CD4-positive, CD25-positive, alpha-beta regulatory T cell (primary cell): ENCODE measurements at regions not wholly inside any gene's neighbourhood (a gene's known extent, or its start where the extent isn't known, plus 50 kb on each side); places are given as distances from the start of the nearest gene placed in this dataset.

Source experiments
- ATAC-seq, 2 donors: fragments of 150-1000 bp; cut with Tn5 transposase; one replicate each; pipeline ENCODE4 v1.10.0; 2021; ENCODE audit warnings: low read depth in 2 of 2, moderate number of reproducible peaks in 2 of 2, moderate library complexity in 1 of 2
- DNase-seq, 3 donors: peaks; one replicate each; pipeline versions ENCODE4 v3.0.0 to v3.0.0-alpha.2; 2012 to 2022; ENCODE audit warnings: mixed read lengths in 1 of 3
- H3K27ac ChIP-seq: one replicate; pipeline ENCODE4 v1.7.0; 2013; ENCODE audit warnings: mild to moderate bottlenecking, low read length; ENCODE audit not compliant: insufficient read depth, poor library complexity, severe bottlenecking
- H3K27me3 ChIP-seq: one replicate; pipeline ENCODE4 v1.7.0; 2013; ENCODE audit warnings: low read length; ENCODE audit not compliant: control insufficient read depth, insufficient read depth
- H3K36me3 ChIP-seq: one replicate; pipeline ENCODE4 v1.7.0; 2013; ENCODE audit warnings: mild to moderate bottlenecking, low read length, moderate library complexity; ENCODE audit not compliant: control insufficient read depth, insufficient read depth
- H3K4me1 ChIP-seq: 2 replicates; pipeline ENCODE4 v1.7.0; 2013; ENCODE audit warnings: mild to moderate bottlenecking, low read length; ENCODE audit not compliant: insufficient read depth, control insufficient read depth, poor library complexity, severe bottlenecking
- H3K4me3 ChIP-seq: one replicate; pipeline ENCODE4 v1.7.0; 2013; ENCODE audit warnings: low read depth, mild to moderate bottlenecking, low read length, moderate library complexity
- H3K9me3 ChIP-seq, 2 experiments: 1 replicate in 1 of 2; 2 replicates in 1 of 2; pipeline ENCODE4 v1.7.0; 2013; ENCODE audit warnings: low read length in 2 of 2, mild to moderate bottlenecking in 1 of 2, moderate library complexity in 1 of 2; ENCODE audit not compliant: control insufficient read depth in 2 of 2
- H3K27ac Mint-ChIP-seq, 3 donors: one replicate each; pipeline ENCODE4 v1.8.0; 2020 to 2022; ENCODE audit warnings: mild to moderate bottlenecking in 3 of 3, mixed read lengths in 3 of 3, moderate library complexity in 2 of 3
- H3K27me3 Mint-ChIP-seq: one replicate; pipeline ENCODE4 v1.8.0; 2022; ENCODE audit warnings: mild to moderate bottlenecking, mixed read lengths
- H3K36me3 Mint-ChIP-seq: one replicate; pipeline ENCODE4 v1.8.0; 2020; ENCODE audit warnings: mixed read lengths
- H3K4me1 Mint-ChIP-seq, 4 donors: one replicate each; pipeline ENCODE4 v1.8.0; 2020 to 2022; ENCODE audit warnings: mixed read lengths in 4 of 4, mild to moderate bottlenecking in 1 of 4
- H3K4me3 Mint-ChIP-seq, 4 donors: one replicate each; pipeline ENCODE4 v1.8.0; 2020 to 2022; ENCODE audit warnings: mild to moderate bottlenecking in 4 of 4, mixed read lengths in 4 of 4, moderate library complexity in 3 of 4
- H3K9me3 Mint-ChIP-seq, 7 donors: one replicate each; pipeline ENCODE4 v1.8.0; 2020 to 2022; ENCODE audit warnings: mixed read lengths in 7 of 7, mild to moderate bottlenecking in 3 of 7, moderate library complexity in 2 of 7

- Histone ChIP-seq H3K9me3 (peaks cover 0 to 10% of the 10 kb centered on the region in 2 experiments), H3K27ac (no peak overlapping the region), H3K36me3 (no peaks in the 10 kb centered on the region), H3K4me1 (no peaks in the 10 kb centered on the region), H3K4me3 (no peak overlapping the region), H3K27me3 (no peaks in the 10 kb centered on the region)
- Mint-ChIP-seq H3K27ac (no peak overlapping the region), H3K4me3 (no peak overlapping the region), H3K36me3 (no peaks in the 10 kb centered on the region), H3K9me3 (peaks cover 0 to 21% (median 2%) of the 10 kb centered on the region in 7 donors), H3K4me1 (no peaks in the 10 kb centered on the region), H3K27me3 (no peaks in the 10 kb centered on the region)
- no peak for DNase-seq
- ATAC-seq: no peak
Observed at GRCh38 chr9:24459953-24460352, 85.7 kb downstream of the IZUMO3 start.

- no peaks in the 10 kb centered on the region for H3K4me1 ChIP-seq
- H3K27me3 ChIP-seq: no peaks in the 10 kb centered on the region
- no peak overlapping the region for H3K4me3 ChIP-seq
- H3K27ac ChIP-seq: no peak overlapping the region
- no peaks in the 10 kb centered on the region for H3K36me3 ChIP-seq
- no peaks in the 10 kb centered on the region for H3K36me3 Mint-ChIP-seq
- peaks cover 0 to 5% of the 10 kb centered on the region in 2 experiments for H3K9me3 ChIP-seq
- H3K27ac Mint-ChIP-seq: no peak overlapping the region
- H3K4me1 Mint-ChIP-seq: no peaks in the 10 kb centered on the region
- ATAC-seq (no peak), DNase-seq (no peak)
- peaks cover 0 to 36% (median 7%) of the 10 kb centered on the region in 7 donors for H3K9me3 Mint-ChIP-seq
- H3K4me3 Mint-ChIP-seq: no peak overlapping the region
- H3K27me3 Mint-ChIP-seq: no peaks in the 10 kb centered on the region
Observed at GRCh38 chr9:24451346-24451745, 94.4 kb downstream of the IZUMO3 start.

GRCh38 chr9:24449976-24450375 lies 95.7 kb downstream of the IZUMO3 start:
- no peak overlapping the region for H3K27ac ChIP-seq
- H3K36me3 ChIP-seq: no peaks in the 10 kb centered on the region
- H3K9me3 ChIP-seq: peaks cover 0 to 12% of the 10 kb centered on the region in 2 experiments
- H3K4me3 ChIP-seq: no peak overlapping the region
- Mint-ChIP-seq H3K4me3 (no peak overlapping the region), H3K9me3 (peaks cover 0 to 40% (median 9%) of the 10 kb centered on the region in 7 donors), H3K27ac (no peak overlapping the region), H3K27me3 (no peaks in the 10 kb centered on the region), H3K4me1 (no peaks in the 10 kb centered on the region), H3K36me3 (no peaks in the 10 kb centered on the region)
- no peak for DNase-seq
- H3K4me1 ChIP-seq: no peaks in the 10 kb centered on the region
- no peak for ATAC-seq
- no peaks in the 10 kb centered on the region for H3K27me3 ChIP-seq

GRCh38 chr9:24439456-24439855 lies 106.2 kb downstream of the IZUMO3 start:
- no peaks in the 10 kb centered on the region for H3K4me1 ChIP-seq
- ATAC-seq: no peak

GRCh38 chr9:24438876-24439275 lies 106.8 kb downstream of the IZUMO3 start:
- Histone ChIP-seq H3K27me3 (no peaks in the 10 kb centered on the region), H3K36me3 (no peaks in the 10 kb centered on the region), H3K9me3 (peaks cover 0 to 2% of the 10 kb centered on the region in 2 experiments), H3K27ac (no peak overlapping the region), H3K4me3 (no peak overlapping the region), H3K4me1 (no peaks in the 10 kb centered on the region)
- H3K4me1 Mint-ChIP-seq: no peaks in the 10 kb centered on the region
- no peak overlapping the region for H3K4me3 Mint-ChIP-seq
- no peak overlapping the region for H3K27ac Mint-ChIP-seq
- no peaks in the 10 kb centered on the region for H3K27me3 Mint-ChIP-seq
- H3K9me3 Mint-ChIP-seq: peaks cover 2 to 25% (median 5%) of the 10 kb centered on the region in 7 donors
- ATAC-seq (no peak), DNase-seq (no peak)
- H3K36me3 Mint-ChIP-seq: no peaks in the 10 kb centered on the region

More at GRCh38 chr9:24439456-24439855, 106.2 kb downstream of the IZUMO3 start:
- no peaks in the 10 kb centered on the region for H3K27me3 Mint-ChIP-seq
- no peak overlapping the region for H3K4me3 ChIP-seq
- H3K36me3 ChIP-seq: no peaks in the 10 kb centered on the region
- H3K4me1 Mint-ChIP-seq: no peaks in the 10 kb centered on the region
- no peaks in the 10 kb centered on the region for H3K9me3 ChIP-seq
- H3K27ac Mint-ChIP-seq: no peak overlapping the region
- DNase-seq: no peak
- no peak overlapping the region for H3K4me3 Mint-ChIP-seq
- no peak overlapping the region for H3K27ac ChIP-seq
- peaks cover 2 to 22% (median 5%) of the 10 kb centered on the region in 7 donors for H3K9me3 Mint-ChIP-seq
- H3K36me3 Mint-ChIP-seq: no peaks in the 10 kb centered on the region
- no peaks in the 10 kb centered on the region for H3K27me3 ChIP-seq

- Histone ChIP-seq H3K9me3 (peaks cover 0 to 2% of the 10 kb centered on the region in 2 experiments), H3K27me3 (no peaks in the 10 kb centered on the region), H3K4me1 (no peaks in the 10 kb centered on the region), H3K27ac (no peak overlapping the region), H3K4me3 (no peak overlapping the region), H3K36me3 (no peaks in the 10 kb centered on the region)
- H3K36me3 Mint-ChIP-seq: no peaks in the 10 kb centered on the region
- ATAC-seq: no peak
- no peak overlapping the region for H3K4me3 Mint-ChIP-seq
- no peak overlapping the region for H3K27ac Mint-ChIP-seq
- no peaks in the 10 kb centered on the region for H3K4me1 Mint-ChIP-seq
- peaks cover 0 to 17% (median 4%) of the 10 kb centered on the region in 7 donors for H3K9me3 Mint-ChIP-seq
- no peak for DNase-seq
- no peaks in the 10 kb centered on the region for H3K27me3 Mint-ChIP-seq
Observed at GRCh38 chr9:24436761-24437160, 108.9 kb downstream of the IZUMO3 start.

- DNase-seq (no peak), ATAC-seq (no peak)
- Mint-ChIP-seq H3K4me3 (no peak overlapping the region), H3K9me3 (peaks cover 0 to 13% (median 4%) of the 10 kb centered on the region in 7 donors), H3K27ac (no peak overlapping the region), H3K27me3 (no peaks in the 10 kb centered on the region), H3K4me1 (no peaks in the 10 kb centered on the region), H3K36me3 (no peaks in the 10 kb centered on the region)
- Histone ChIP-seq H3K9me3 (peaks cover 0 to 5% of the 10 kb centered on the region in 2 experiments), H3K27ac (no peak overlapping the region), H3K4me1 (no peaks in the 10 kb centered on the region), H3K27me3 (no peaks in the 10 kb centered on the region), H3K36me3 (no peaks in the 10 kb centered on the region), H3K4me3 (no peak overlapping the region)
Observed at GRCh38 chr9:24434183-24434582, 111.5 kb downstream of the IZUMO3 start.

GRCh38 chr9:24416136-24416535 lies 129.6 kb downstream of the IZUMO3 start:
- Mint-ChIP-seq H3K27ac (peak overlapping the region in 1 of 3 donors; percentile 33), H3K4me3 (no peak overlapping the region), H3K36me3 (no peaks in the 10 kb centered on the region), H3K27me3 (no peaks in the 10 kb centered on the region), H3K9me3 (peaks cover under 1 to 35% (median 7%) of the 10 kb centered on the region in 7 donors), H3K4me1 (no peaks in the 10 kb centered on the region)
- Histone ChIP-seq H3K27me3 (no peaks in the 10 kb centered on the region), H3K9me3 (peaks cover 0 to 3% of the 10 kb centered on the region in 2 experiments), H3K4me3 (no peak overlapping the region), H3K27ac (no peak overlapping the region), H3K36me3 (no peaks in the 10 kb centered on the region), H3K4me1 (no peaks in the 10 kb centered on the region)
- DNase-seq (no peak), ATAC-seq (no peak)
